NK-92 treated with Interleukin-12 subunit alpha and Interleukin-12 subunit beta, amount 100 ng/mL, for 24 hours (cell line): ENCODE measurements at regions not wholly inside any gene's neighbourhood (a gene's known extent, or its start where the extent isn't known, plus 50 kb on each side); places are given as distances from the start of the nearest gene placed in this dataset.

Experiments
- DNase-seq: peaks from one replicate; lab custom pipeline; 2025; lab: John Stamatoyannopoulos, UW

GRCh38 chr5:96245140-96246091 lies 187.6 kb downstream of the PCSK1 start:
- DNase-seq, result no peak

GRCh38 chr5:96244696-96245095 lies 188.4 kb downstream of the PCSK1 start:
- no peak for DNase-seq

- DNase-seq, result no peak
Observed at GRCh38 chr5:96243862-96244261, 189.2 kb downstream of the PCSK1 start.

- DNase-seq, result no peak
Observed at GRCh38 chr5:96243203-96243602, 189.8 kb downstream of the PCSK1 start.

- DNase-seq, result no peak
Observed at GRCh38 chr5:96242571-96242970, 190.5 kb downstream of the PCSK1 start.

- DNase-seq, result no peak
Observed at GRCh38 chr5:96236831-96237230, 196.2 kb downstream of the PCSK1 start.

- DNase-seq, result no peak
Observed at GRCh38 chr5:96236051-96236450, 197.0 kb downstream of the PCSK1 start.

- no peak for DNase-seq
Observed at GRCh38 chr5:96235008-96235910, 197.8 kb downstream of the PCSK1 start.

- no peak for DNase-seq
Observed at GRCh38 chr5:96232602-96233001, 200.4 kb downstream of the PCSK1 start.

- no peak for DNase-seq
Observed at GRCh38 chr5:96229188-96229587, 203.9 kb downstream of the PCSK1 start.

GRCh38 chr5:96228408-96228807 lies 204.6 kb downstream of the PCSK1 start:
- DNase-seq, result no peak

- DNase-seq, result no peak
Observed at GRCh38 chr5:96227957-96228356, 205.1 kb downstream of the PCSK1 start.

- DNase-seq, result no peak
Observed at GRCh38 chr5:96226941-96227552, 206.0 kb downstream of the PCSK1 start.

- no peak for DNase-seq
Observed at GRCh38 chr5:96222129-96222528, 210.9 kb downstream of the PCSK1 start.

- no peak for DNase-seq
Observed at GRCh38 chr5:96220610-96221390, 212.2 kb downstream of the PCSK1 start.

GRCh38 chr5:96219580-96220281 lies 213.3 kb downstream of the PCSK1 start:
- no peak for DNase-seq

- no peak for DNase-seq
Observed at GRCh38 chr5:96218653-96219052, 214.4 kb downstream of the PCSK1 start.

- no peak for DNase-seq
Observed at GRCh38 chr5:96214442-96215197, 218.4 kb downstream of the PCSK1 start.

GRCh38 chr5:96209829-96210228 lies 223.2 kb downstream of the PCSK1 start:
- DNase-seq, result no peak

- DNase-seq, result no peak
Observed at GRCh38 chr5:96207420-96207819, 225.6 kb downstream of the PCSK1 start.
